Activated CD4-positive, alpha-beta T cell treated with anti-CD3 and anti-CD28 coated beads, Interleukin-2, amount 50 U/mL, for 1 hour (primary cell): ENCODE measurements at regions not wholly inside any gene's neighbourhood (a gene's known extent, or its start where the extent isn't known, plus 50 kb on each side); places are given as distances from the start of the nearest gene placed in this dataset.
"Not testable (repeated sequence)": the region's sequence is repeated elsewhere in the genome, so short reads cannot be mapped to it uniquely, and the experiment has no call there.

Experiments
- DNase-seq: peaks from one replicate; pipeline ENCODE4 v3.0.0-alpha.2; 2020

DNA sequence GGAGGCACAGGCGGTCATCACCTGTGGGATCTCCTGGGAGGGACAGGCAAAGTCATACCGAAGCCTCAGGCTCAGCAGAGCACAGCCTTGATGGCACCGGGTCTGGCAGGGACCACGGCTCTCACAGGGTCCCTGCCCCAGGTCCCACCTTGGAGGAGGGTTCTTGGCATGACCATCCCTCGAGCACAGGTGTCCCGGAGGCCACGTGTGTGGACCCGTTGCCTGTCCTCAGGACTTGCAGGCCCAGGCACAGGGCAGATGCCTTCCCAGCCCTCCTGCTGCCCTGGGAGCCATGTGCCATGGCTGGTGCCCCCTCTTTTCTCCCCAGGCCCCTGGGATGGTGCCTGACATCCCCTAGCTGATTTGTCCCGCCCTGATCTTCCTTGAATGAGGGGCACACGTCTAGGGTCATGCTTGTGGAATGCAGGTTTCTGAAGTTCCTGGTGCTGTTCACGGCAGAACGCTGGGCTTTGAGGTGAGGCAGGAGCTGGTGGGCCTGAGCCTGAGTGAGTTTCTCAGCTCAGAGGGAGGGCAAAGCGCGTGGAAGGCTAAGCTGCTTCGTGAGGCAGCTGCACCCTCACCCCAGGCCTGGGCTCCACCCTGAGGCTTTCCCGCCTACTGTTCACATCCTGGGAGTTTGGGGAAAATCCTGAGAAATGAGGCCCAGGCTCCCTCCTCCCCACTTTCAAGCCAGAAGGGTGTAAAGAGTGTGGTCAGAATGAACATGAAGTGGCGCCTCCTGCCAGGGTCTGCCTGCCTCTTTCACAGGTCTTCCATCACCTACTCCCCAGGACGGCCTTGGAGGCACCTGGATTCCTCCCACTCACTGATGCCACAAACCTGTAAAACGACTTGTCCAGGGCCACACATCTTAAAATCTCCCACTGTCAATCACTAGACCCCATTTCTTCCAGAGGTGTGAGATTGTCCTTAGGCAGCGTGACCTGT, 325.8 kb upstream of the B3GAT1 start:
- DNase-seq, result no peak

DNA sequence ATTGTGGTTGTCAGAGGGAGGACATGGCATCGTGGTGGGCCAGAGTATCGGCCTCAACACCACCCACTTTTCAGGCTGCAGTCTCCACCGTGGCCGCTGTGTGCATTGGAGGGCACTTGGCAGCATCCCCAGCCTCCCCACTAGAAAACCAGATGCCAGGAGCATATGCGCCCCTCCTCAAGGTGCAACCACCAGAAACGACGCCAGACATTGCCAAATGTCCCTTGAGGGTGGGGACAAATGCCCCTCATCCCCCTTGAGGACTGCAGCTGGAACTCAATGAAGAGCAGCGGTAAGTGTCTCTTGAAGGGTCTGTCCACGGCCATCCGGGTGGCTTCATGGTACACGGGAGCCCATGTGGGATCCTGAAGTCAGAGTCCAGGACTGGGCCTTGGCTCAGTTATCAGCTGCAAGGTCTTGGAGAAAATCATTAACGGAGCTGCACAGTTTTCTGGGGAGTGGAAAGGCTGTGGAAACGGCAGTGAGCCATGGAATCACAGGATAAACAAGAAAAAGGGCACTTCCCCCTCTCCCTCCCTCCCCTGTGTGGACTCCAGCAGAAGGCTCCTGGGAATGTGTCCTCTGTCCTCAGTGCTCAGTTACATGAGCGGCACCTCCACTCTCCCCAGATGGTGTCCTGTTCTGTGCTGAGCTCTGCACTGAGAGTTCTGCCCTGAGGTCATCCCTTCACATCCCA, 324.4 kb upstream of the B3GAT1 start:
- DNase-seq, result no peak

DNA sequence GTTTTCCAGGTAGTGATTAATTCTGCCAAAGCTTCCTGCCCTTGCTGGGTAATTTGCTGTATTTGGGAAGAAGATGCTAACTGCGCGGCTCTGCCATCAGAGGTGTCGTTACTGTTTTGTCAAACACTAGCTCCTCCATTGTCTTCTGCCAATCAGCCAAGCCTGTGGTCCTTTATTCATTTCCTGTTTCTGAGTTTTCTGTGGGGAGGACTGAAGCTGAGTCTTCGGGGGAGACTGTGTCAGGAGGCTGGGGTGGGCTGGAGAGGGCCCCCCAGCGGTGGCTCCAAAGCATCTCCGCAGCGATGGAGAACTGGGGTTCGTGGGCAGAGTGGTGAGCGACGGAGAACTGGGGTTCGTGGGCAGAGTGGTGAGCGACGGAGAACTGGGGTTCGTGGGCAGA, 322.9 kb upstream of the B3GAT1 start:
- DNase-seq, result no peak

DNA sequence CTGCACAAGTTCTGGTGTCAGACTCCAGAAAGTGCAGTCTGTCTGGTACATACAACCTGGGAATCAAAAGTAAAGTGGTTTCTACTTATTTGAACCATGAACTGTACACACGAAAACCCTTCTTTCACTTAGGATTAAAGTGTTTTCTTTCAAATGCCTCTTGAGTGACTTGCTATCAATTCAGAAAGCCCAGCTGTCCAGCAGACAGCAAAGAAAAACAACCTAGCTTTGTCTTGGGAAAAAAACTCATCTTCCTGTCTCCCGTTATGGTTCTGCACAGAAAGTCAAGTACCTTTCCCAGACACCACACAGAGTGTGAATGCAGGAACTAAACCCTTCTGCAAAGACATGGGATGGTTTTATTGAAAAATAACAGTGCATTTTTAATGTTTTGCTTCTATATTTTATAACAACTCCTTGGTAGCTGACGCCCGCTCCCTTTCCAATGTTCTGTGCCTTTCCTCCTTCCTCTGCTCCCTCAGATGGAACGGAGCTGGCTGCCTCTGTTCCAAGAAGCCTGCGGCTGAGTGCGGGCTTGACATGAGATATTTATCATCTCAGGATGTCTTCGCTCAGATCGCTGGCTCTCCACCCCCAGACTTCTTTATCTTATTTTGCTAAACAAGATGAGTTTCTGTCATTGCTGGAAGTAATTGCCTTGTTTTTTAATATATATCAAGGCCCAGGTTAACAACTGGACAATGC, 322.3 kb upstream of the B3GAT1 start:
- no peak for DNase-seq

DNA sequence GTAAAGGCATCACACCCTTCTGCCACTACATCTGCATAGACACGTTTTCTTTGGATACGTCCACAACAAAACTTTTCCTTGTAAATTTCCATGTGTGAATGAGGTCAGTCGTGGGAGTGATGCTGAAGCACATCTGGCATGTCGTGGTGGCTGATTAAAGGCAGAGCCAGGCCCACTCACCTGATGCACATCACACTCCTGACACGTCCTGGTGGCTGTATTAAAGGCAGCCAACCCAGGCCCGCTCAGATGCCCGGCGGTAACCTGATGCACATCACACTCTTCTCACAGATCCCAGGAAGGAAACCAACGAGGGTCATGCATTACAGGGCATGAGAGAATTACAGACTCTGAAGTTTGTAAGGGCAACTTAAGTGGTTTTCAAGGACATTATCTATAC, 321.6 kb upstream of the B3GAT1 start:
- DNase-seq, result no peak

DNA sequence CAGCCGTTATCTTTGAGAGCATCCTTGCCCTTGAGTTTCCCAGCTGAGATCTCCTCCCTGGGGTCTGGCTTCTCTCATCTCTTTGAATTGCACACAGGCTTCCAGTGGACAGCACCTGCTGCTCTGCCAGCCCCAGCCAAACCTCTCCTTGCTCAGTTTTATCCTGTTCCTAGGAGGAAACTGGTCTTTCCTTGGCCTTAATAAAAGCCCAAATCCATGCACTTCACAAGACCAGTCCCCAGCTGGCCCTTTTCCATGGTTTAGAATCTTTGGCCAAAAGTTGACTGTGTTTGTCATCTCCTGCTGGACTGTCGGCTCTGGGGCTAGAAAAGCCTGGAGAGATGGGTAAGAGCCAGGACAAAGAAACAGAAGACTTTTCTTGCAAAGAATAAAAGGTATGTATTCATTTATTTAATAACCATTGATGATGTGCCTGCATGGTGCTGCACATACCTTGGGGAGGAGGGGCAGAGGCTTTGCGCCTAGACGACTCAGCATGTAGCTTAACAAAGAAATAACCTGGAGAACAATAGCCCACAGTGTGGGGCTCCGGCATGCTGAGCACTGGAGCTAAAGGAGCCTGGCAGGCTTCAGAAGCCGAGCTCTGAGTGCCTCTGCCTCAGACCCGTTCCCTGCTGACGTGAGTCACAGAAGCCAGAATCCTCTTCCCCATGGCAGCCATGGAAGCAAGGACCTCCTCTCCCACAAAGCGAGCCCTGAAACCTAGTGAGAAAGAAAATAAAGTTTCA, 319.3 kb upstream of the B3GAT1 start:
- DNase-seq, result no peak

DNA sequence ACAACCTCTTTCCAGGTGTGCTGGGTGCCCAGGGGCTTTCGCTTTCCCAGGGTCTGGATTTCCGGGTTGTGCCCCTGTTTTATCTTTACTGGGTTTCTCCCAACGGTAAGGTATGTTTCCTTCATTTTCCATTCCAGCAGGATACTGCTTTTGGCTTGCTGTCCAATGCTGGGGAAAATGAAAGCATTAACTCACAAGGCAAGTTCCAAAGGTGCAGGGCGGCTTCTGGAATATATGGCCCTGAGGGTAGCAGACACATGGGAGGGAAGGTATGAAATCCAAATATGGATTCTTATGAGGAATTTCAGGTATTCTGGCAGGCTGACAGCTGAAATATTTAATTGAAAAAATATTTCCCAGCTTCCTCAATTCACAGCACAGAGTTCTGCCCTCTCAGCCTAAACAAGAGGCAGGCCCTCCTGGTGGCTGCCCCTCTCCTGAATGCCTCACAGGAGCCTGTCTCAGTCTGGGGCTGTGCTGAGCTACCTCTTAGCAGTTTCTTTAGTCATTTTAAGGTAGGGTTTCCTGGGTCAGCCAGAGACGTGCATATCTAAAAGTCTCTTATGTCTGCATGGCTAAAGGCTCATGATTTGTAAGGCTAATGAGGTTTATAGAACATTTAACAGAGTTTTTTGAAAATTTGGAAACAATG, 318.6 kb upstream of the B3GAT1 start:
- no peak for DNase-seq

DNA sequence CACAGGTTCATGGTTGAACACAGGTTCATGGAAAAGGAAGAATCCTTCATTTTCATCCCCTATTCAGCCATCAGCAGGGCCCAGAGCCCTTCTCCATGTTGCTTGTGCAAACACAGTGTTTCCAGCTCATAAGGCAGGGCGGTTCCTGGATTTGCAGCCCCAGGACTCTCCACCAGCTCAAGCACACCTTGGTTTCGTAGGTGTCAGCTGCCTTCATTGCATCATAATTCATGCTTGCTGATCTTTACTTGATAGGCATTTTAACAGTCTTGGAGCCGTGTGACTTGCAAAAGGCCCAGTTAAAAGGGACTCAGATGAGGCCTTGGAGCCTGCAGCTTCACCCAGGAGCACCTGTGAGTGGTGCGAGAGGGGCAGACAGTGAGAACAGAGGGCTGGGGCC, 318.1 kb upstream of the B3GAT1 start:
- DNase-seq, result no peak

DNA sequence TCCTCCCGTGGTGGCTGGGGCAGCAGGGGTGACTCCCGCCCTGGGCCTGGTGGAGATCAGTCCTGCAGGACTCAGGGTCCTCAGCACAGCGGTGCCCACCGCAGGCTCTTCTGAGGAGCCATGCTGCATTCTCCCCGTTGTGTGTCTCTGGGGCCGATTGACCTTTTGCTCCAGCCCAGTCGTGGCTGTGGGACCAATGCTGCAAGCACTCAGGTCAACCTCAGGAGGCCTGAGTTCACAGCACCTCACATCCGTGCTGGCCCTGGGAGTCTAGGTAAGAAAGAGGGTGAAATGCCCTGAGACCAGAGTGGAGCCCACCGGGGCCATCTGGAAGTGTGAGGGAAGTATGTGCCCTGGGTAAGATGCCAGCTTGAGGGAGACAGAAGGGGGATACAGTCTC, 316.1 kb upstream of the B3GAT1 start:
- DNase-seq, result no peak

DNA sequence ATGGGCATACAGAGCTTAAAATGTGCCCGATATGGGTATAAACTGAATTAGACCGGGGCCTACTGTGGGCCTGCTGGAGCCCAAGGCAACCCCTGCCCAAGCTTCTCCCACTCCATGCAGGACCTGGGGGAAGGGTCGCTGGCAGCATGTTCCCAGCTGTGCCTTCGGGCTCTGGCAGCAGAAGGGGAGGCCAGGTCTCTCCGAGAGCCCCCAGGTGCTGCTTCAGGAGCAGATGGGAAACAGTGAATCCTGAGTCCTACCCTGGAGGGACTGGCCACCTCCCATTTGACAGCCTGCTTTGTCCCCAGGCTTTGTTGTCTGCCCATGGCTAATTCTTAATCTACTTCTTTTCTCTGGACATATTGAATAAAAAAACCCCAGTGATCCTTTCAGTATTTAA, 315.6 kb upstream of the B3GAT1 start:
- no peak for DNase-seq

DNA sequence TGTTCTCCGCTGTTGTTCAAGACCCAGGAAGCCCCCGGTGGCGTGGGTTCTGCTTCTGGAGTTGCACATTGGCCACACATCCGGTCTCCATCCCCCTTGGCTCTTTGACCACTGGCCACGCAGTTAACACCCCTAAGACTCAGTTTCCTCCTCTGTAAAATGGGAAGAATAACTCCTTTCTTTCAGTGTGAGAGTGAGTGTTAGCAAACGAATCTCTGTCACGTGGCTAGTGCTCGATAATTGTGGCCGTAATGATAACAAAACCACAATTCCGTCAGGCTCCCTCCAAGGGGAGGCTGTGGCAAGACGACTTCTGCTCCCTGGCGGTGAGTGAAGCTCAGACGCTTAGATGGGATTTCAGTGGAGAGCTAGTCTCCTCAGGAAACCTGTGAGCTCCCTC, 315.2 kb upstream of the B3GAT1 start:
- DNase-seq, result no peak

DNA sequence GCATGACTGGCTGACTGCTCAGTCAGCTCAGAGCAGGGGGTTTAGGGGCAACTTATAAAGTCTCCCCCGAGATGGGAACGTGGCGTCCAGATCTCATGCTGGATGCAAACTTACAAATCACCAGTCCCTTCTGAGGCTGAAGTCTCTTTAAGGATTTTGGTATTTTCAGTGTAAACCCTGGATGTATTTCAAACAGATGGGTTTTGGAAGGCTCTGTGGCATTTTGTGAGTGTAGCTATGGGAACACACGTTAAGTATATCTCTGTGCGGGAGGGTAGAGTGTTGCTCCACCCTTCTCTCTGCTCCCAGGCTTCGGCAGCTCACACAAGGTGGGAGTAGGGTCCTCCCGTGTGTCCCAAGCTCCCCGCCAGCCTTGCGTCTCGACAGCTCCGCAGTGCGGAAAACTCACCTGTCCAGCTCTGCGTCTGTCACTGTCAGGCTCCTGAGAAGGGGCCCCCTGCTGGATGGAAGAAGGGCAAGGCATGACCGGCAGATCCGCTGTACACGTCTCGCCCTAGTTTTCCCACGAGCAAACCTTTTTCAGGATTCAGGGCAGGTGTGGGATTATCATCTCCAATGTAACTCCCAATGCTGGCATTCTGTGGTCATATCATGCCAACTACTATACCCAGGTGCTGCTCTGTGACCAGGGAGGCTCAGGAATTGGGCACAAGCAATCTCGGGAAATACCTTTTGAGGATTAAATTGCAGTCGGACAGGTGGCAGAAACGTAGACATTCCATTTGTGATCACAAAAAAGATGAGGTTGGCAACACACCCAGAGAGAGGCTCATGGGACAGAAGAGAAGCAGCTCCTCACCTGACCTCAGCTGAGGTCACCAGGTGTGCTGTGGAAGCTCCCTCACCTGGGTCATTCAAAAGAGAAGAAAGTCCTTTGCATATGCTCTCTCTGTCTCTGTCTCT, 313.9 kb upstream of the B3GAT1 start:
- DNase-seq, result no peak

DNA sequence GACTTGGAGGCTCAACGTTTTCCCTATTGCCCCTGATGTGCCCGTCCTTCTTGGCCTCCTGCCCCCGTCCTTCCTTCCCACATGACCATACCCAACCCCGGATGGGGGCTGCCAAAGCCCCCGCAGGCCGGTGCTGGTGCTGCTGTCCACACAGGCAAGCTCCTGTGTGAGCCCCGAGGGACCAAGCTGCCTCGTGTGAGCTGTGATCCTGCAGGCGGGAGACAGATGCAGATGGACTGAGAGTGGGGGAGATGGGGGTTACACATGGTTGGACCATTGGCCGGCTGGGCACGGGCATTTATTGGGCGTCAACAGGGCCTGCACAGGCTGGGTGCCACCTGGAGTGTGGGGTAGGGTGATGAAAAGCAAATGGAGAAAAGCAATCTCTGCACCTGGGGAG, 313.2 kb upstream of the B3GAT1 start:
- no peak for DNase-seq

DNA sequence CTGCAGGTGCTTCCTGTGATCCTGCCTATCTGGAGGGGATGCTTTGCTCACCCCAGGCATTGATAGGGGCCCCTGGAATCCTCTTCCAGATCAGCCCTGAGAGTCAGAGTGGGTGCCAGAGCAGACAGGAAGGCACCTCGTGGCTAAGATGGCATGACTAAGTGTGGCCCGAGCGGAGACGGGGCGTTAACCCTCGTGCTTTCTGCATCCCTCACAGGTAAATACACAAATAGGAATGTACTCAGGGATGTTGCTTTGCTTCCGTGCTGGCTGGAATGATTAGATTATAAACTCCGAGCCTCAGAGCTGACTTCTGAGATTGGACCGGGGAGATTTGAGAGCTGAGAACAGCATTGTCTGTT, 312.7 kb upstream of the B3GAT1 start:
- DNase-seq, result no peak

DNA sequence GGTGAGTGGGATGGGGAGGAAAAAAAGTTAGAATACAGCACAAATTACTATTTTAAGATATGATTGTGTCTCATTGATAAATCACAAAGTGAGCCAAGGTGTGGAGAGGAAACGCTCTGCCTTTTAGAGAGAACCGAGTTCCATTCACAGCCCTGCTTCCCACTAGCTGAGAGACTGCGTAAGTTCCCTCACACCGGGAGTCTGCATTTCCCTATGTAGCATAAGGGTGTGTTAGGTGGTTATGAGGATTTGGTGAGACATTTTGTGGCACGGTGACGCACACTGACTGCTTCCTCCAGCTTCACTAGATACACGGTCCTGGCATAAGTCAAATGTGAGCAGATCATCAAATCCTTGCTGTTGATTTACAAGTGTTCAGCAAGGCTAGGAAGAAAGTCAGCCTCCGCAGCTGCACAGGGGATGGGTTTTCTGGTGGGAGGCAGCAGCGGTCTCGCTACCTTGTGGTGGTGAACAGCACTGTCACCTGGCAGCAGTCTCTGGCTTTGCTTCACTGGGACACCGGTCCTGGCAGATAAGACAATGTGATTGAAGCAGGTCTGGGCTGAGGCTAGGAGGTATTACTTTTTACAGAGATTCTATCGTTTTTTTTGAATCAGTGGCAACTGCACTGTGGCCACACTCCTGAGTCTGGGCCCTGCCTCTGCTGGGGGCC, 312.2 kb upstream of the B3GAT1 start:
- no peak for DNase-seq

DNA sequence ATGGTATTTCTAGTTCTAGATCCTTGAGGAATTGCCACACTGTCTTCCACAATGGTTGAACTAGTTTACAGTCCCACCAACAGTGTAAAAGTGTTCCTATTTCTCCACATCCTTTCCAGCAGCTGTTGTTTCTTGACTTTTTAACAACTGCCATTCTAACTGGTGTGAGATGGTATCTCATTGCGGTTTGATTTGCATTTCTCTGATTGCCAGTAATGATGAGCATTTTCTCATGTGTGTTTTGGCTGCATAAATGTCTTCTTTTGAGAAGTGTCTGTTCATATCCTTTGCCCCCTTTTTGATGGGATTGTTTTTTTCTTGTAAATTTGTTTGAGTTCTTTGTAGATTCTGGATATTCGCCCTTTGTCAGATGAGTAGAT, 308.6 kb upstream of the B3GAT1 start:
- DNase-seq, result not testable (repeated sequence)

DNA sequence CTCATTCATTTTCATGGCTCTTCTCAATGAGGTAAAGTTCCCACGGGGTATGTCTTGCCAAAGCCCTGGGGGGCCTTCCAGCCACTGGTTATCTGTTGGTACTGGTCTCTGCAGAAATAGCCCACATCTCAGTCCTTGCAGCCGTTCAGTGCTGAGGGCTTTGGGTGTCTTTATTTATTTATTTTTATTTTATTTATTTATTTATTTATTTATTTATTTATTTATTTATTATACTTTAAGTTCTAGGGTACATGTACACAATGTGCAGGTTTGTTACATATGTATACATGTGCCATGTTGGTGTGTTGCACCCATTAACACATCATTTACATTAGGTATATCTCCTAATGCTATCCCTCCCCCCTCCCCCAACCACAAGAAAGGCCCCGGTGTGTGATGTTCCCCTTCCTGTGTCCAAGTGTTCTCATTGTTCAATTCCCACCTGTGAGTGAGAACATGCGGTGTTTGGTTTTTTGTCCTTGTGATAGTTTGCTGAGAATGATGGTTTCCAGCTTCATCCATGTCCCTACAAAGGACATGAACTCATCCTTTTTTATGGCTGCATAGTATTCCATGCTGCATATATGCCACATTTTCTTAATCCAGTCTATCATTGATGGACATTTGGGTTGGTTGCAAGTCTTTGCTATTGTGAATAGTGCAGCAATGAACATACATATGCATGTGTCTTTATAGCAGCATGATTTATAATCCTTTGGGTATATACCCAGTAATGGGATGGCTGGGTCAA, 308.1 kb upstream of the B3GAT1 start:
- DNase-seq, result not testable (repeated sequence)

DNA sequence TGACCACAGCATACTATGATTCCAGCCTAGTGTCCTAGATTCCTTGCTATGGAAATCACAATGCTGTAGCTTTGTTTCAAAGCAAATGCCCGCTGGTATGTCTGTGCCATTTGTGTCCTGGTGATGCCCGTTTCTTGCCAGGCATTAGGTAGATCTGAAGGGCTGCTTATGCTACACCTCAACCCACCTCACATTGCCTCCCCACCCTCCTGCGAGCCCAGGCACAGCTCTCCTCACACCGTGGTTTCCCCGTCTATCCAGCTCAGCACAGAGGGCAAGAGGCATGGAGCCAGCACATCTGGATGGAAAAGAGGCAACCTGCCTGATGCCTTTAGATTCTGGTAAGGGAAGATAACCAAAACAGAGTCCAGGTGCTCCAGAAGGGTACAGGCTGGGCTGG, 307.4 kb upstream of the B3GAT1 start:
- no peak for DNase-seq

DNA sequence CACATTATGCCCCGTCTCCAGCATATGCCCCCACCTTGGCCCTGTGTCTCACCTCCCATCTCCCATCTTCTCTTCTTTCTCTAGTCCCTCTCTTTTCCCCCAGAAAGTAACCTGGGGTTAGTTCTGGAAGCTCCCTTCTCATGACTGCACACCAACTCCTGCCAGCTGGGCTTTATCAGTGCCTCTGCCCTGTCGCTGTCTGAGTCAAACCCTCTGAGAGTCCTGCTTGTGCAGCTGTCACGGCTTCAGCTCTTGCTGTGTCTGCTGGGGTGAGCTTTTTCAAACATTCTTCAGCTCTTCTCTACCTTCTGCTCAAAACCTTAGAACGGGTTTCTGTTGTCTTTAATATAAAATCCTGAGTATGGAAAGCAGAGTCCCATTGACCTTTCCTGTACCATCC, 304.5 kb upstream of the B3GAT1 start:
- DNase-seq, result no peak

DNA sequence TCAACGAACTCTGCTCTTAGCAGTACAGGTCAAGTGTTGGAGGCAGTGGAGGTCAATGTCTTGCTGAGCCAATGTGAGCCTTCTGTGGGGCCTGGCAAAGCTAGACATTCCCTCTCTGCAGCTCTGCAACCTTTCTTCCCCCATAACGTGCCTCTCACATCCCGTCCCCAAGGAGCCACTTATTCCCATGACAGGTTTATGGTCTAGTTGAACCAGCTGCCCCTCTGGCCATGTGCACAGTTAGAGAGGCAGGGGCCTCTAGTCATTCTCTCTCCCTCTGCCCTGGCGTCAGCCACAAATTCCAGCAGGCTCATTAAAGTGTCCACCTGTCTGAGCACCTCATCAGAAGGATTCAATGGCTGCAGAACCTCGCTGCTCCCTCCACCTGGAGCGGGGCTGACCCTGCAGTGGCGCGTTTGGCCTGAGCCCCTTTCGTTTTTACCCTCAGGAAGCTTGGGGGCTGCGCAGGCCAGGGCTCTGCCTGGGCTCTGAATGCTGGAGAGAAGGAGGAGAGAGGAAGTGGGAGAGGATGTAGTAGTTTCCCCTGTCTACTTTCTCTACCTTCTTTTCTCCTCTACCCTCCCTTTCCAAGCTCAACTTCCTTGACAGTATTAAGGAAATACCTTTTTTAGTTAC, 302.1 kb upstream of the B3GAT1 start:
- DNase-seq, result no peak
